ENCODE measurements at regions not wholly inside any gene's neighbourhood (a gene's known extent, or its start where the extent isn't known, plus 50 kb on each side); places are given as distances from the start of the nearest gene placed in this dataset.

GRCh38 chr16:82379551-82379950 is 209.5 kb upstream of the MPHOSPH6 start:
- Histone ChIP-seq H3K4me1 (ENCODE audit: control insufficient read depth in 2 of 2, insufficient read depth in 2 of 2, low read length in 1 of 2) (no peaks in the 10 kb centered on the region), H3K4me3 (ENCODE audit: low read depth in 1 of 2, low read length in 2 of 2) (no peak overlapping the region), H3K9me3 (ENCODE audit: control insufficient read depth in 2 of 2, insufficient read depth in 1 of 2, low read depth in 1 of 2, low read length in 1 of 2) (no peaks in the 10 kb centered on the region), H3K27me3 (ENCODE audit: control insufficient read depth in 1 of 2, insufficient read depth in 2 of 2, low read length in 2 of 2) (no peaks in the 10 kb centered on the region), H3K36me3 (ENCODE audit: control insufficient read depth in 2 of 2, insufficient read depth in 2 of 2, low read length in 1 of 2) (no peaks in the 10 kb centered on the region), H3K27ac (ENCODE audit: low read depth in 2 of 2, low read length in 1 of 2) (no peak overlapping the region)
- WGBS, 2 donors, result 87 to 88% methylated on average over 5 of the region's 5 CpGs

GRCh38 chr16:82373976-82374375 is 204.0 kb upstream of the MPHOSPH6 start:
- no peaks in the 10 kb centered on the region for H3K9me3 ChIP-seq (ENCODE audit: control insufficient read depth in 2 of 2, insufficient read depth in 1 of 2, low read depth in 1 of 2, low read length in 1 of 2)
- H3K36me3 ChIP-seq (ENCODE audit: control insufficient read depth in 2 of 2, insufficient read depth in 2 of 2, low read length in 1 of 2), result no peaks in the 10 kb centered on the region
- WGBS, 2 donors, result 43 to 55% methylated on average over 2 of the region's 2 CpGs
- no peak overlapping the region for H3K27ac ChIP-seq (ENCODE audit: low read depth in 2 of 2, low read length in 1 of 2)
- H3K4me3 ChIP-seq (ENCODE audit: low read depth in 1 of 2, low read length in 2 of 2), result no peak overlapping the region
- no peaks in the 10 kb centered on the region for H3K4me1 ChIP-seq (ENCODE audit: control insufficient read depth in 2 of 2, insufficient read depth in 2 of 2, low read length in 1 of 2)
- H3K27me3 ChIP-seq (ENCODE audit: control insufficient read depth in 1 of 2, insufficient read depth in 2 of 2, low read length in 2 of 2), result no peaks in the 10 kb centered on the region

GRCh38 chr16:82370282-82370681 is 200.3 kb upstream of the MPHOSPH6 start:
- Histone ChIP-seq H3K36me3 (ENCODE audit: control insufficient read depth in 2 of 2, insufficient read depth in 2 of 2, low read length in 1 of 2) (no peaks in the 10 kb centered on the region), H3K4me1 (ENCODE audit: control insufficient read depth in 2 of 2, insufficient read depth in 2 of 2, low read length in 1 of 2) (no peaks in the 10 kb centered on the region), H3K9me3 (ENCODE audit: control insufficient read depth in 2 of 2, insufficient read depth in 1 of 2, low read depth in 1 of 2, low read length in 1 of 2) (no peaks in the 10 kb centered on the region), H3K27me3 (ENCODE audit: control insufficient read depth in 1 of 2, insufficient read depth in 2 of 2, low read length in 2 of 2) (no peaks in the 10 kb centered on the region), H3K4me3 (ENCODE audit: low read depth in 1 of 2, low read length in 2 of 2) (no peak overlapping the region), H3K27ac (ENCODE audit: low read depth in 2 of 2, low read length in 1 of 2) (no peak overlapping the region)
- 93 to 100% methylated on average over 1 of the region's 1 CpG for WGBS, 2 donors

- Histone ChIP-seq H3K27ac (ENCODE audit: low read depth in 2 of 2, low read length in 1 of 2) (no peak overlapping the region), H3K4me3 (ENCODE audit: low read depth in 1 of 2, low read length in 2 of 2) (no peak overlapping the region), H3K4me1 (ENCODE audit: control insufficient read depth in 2 of 2, insufficient read depth in 2 of 2, low read length in 1 of 2) (no peaks in the 10 kb centered on the region), H3K9me3 (ENCODE audit: control insufficient read depth in 2 of 2, insufficient read depth in 1 of 2, low read depth in 1 of 2, low read length in 1 of 2) (no peaks in the 10 kb centered on the region), H3K36me3 (ENCODE audit: control insufficient read depth in 2 of 2, insufficient read depth in 2 of 2, low read length in 1 of 2) (no peaks in the 10 kb centered on the region), H3K27me3 (ENCODE audit: control insufficient read depth in 1 of 2, insufficient read depth in 2 of 2, low read length in 2 of 2) (no peaks in the 10 kb centered on the region)
Observed at GRCh38 chr16:82368041-82368440, 198.0 kb upstream of the MPHOSPH6 start.

GRCh38 chr16:82366462-82366861 is 196.4 kb upstream of the MPHOSPH6 start:
- no peak overlapping the region for H3K4me3 ChIP-seq (ENCODE audit: low read depth in 1 of 2, low read length in 2 of 2)
- no peaks in the 10 kb centered on the region for H3K9me3 ChIP-seq (ENCODE audit: control insufficient read depth in 2 of 2, insufficient read depth in 1 of 2, low read depth in 1 of 2, low read length in 1 of 2)
- no peaks in the 10 kb centered on the region for H3K27me3 ChIP-seq (ENCODE audit: control insufficient read depth in 1 of 2, insufficient read depth in 2 of 2, low read length in 2 of 2)
- H3K4me1 ChIP-seq (ENCODE audit: control insufficient read depth in 2 of 2, insufficient read depth in 2 of 2, low read length in 1 of 2), result no peaks in the 10 kb centered on the region
- WGBS, 2 donors, result 95 to 96% methylated on average over 2 of the region's 2 CpGs
- no peaks in the 10 kb centered on the region for H3K36me3 ChIP-seq (ENCODE audit: control insufficient read depth in 2 of 2, insufficient read depth in 2 of 2, low read length in 1 of 2)
- H3K27ac ChIP-seq (ENCODE audit: low read depth in 2 of 2, low read length in 1 of 2), result no peak overlapping the region

DNA sequence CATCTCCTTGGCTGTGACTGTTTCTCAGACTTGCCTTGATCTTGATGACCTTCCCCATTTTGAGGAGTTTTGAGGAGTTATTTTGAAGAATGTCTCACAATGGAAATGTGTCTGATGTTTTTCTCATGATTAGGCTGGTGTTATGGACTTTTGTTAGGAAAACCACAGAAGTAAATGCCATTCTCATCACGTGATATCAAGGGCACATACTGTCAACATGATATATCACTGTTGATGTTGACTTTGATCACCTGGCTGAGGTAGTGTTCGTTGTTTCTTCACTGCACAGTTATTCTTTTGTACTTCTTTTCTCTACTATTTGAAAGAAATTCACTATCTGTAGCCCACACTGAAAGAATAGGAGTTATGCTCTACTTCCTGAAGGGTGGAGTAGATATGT is 194.7 kb upstream of the MPHOSPH6 start:
- no peaks in the 10 kb centered on the region for H3K4me1 ChIP-seq (ENCODE audit: control insufficient read depth in 2 of 2, insufficient read depth in 2 of 2, low read length in 1 of 2)
- H3K27me3 ChIP-seq (ENCODE audit: control insufficient read depth in 1 of 2, insufficient read depth in 2 of 2, low read length in 2 of 2), result no peaks in the 10 kb centered on the region
- no peaks in the 10 kb centered on the region for H3K9me3 ChIP-seq (ENCODE audit: control insufficient read depth in 2 of 2, insufficient read depth in 1 of 2, low read depth in 1 of 2, low read length in 1 of 2)
- H3K4me3 ChIP-seq (ENCODE audit: low read depth in 1 of 2, low read length in 2 of 2), result no peak overlapping the region
- no peaks in the 10 kb centered on the region for H3K36me3 ChIP-seq (ENCODE audit: control insufficient read depth in 2 of 2, insufficient read depth in 2 of 2, low read length in 1 of 2)
- no peak overlapping the region for H3K27ac ChIP-seq (ENCODE audit: low read depth in 2 of 2, low read length in 1 of 2)
- 43 to 46% methylated on average over 2 of the region's 2 CpGs for WGBS, 2 donors

GRCh38 chr16:82363026-82363816 is 193.2 kb upstream of the MPHOSPH6 start:
- Histone ChIP-seq H3K27me3 (ENCODE audit: control insufficient read depth in 1 of 2, insufficient read depth in 2 of 2, low read length in 2 of 2) (no peaks in the 10 kb centered on the region), H3K36me3 (ENCODE audit: control insufficient read depth in 2 of 2, insufficient read depth in 2 of 2, low read length in 1 of 2) (no peaks in the 10 kb centered on the region), H3K27ac (ENCODE audit: low read depth in 2 of 2, low read length in 1 of 2) (no peak overlapping the region), H3K9me3 (ENCODE audit: control insufficient read depth in 2 of 2, insufficient read depth in 1 of 2, low read depth in 1 of 2, low read length in 1 of 2) (no peaks in the 10 kb centered on the region), H3K4me1 (ENCODE audit: control insufficient read depth in 2 of 2, insufficient read depth in 2 of 2, low read length in 1 of 2) (peaks cover 0 to 1% of the 10 kb centered on the region in 2 donors), H3K4me3 (ENCODE audit: low read depth in 1 of 2, low read length in 2 of 2) (no peak overlapping the region)
- WGBS, 2 donors, result 80 to 82% methylated on average over 11 of the region's 11 CpGs

GRCh38 chr16:82361885-82362284 is 191.9 kb upstream of the MPHOSPH6 start:
- H3K4me1 ChIP-seq (ENCODE audit: control insufficient read depth in 2 of 2, insufficient read depth in 2 of 2, low read length in 1 of 2), result peaks cover 0 to 4% of the 10 kb centered on the region in 2 donors
- no peak overlapping the region for H3K27ac ChIP-seq (ENCODE audit: low read depth in 2 of 2, low read length in 1 of 2)
- no peak overlapping the region for H3K4me3 ChIP-seq (ENCODE audit: low read depth in 1 of 2, low read length in 2 of 2)
- no peaks in the 10 kb centered on the region for H3K27me3 ChIP-seq (ENCODE audit: control insufficient read depth in 1 of 2, insufficient read depth in 2 of 2, low read length in 2 of 2)
- H3K9me3 ChIP-seq (ENCODE audit: control insufficient read depth in 2 of 2, insufficient read depth in 1 of 2, low read depth in 1 of 2, low read length in 1 of 2), result no peaks in the 10 kb centered on the region
- WGBS, 2 donors, result 85 to 94% methylated on average over 4 of the region's 4 CpGs
- H3K36me3 ChIP-seq (ENCODE audit: control insufficient read depth in 2 of 2, insufficient read depth in 2 of 2, low read length in 1 of 2), result no peaks in the 10 kb centered on the region

DNA sequence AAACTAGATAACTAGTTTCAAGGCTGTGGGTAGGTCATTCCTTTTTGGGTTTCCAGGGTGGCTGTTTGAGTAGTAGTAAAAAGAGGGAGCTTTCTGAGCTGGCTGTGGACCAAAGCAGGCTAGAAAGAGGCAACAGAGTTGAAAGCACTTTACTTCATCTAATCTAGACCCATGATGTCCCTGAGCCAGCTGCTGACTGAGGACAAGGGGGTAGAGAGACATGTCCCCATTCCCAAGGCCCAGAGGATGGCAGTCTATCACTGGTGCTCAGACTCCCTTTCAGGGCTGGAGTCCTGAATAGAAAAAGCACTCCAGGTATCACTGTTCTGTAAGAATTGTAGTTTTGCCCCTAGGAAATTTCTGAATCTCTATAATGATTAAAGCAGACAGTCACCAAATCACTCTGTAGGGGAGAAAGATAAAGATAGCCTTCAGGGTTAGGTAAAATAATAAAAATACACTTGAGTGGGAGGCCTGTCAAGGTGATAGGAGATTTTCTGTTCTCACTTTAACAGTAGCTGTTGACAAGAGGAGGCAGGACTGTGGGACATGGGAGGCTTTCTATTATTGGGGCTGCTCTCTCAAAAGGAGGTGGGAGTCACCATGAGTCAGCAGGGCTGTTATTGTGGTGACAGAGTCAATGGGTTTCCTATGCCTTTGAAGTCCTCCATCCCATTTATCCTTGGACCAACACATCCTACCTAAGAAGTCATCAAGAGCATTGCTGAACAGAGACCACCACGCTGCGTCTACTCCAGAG is 190.2 kb upstream of the MPHOSPH6 start:
- Histone ChIP-seq H3K36me3 (ENCODE audit: control insufficient read depth in 2 of 2, insufficient read depth in 2 of 2, low read length in 1 of 2) (no peaks in the 10 kb centered on the region), H3K4me1 (ENCODE audit: control insufficient read depth in 2 of 2, insufficient read depth in 2 of 2, low read length in 1 of 2) (peaks cover 0 to 4% of the 10 kb centered on the region in 2 donors), H3K27me3 (ENCODE audit: control insufficient read depth in 1 of 2, insufficient read depth in 2 of 2, low read length in 2 of 2) (no peaks in the 10 kb centered on the region), H3K4me3 (ENCODE audit: low read depth in 1 of 2, low read length in 2 of 2) (no peak overlapping the region), H3K9me3 (ENCODE audit: control insufficient read depth in 2 of 2, insufficient read depth in 1 of 2, low read depth in 1 of 2, low read length in 1 of 2) (no peaks in the 10 kb centered on the region), H3K27ac (ENCODE audit: low read depth in 2 of 2, low read length in 1 of 2) (no peak overlapping the region)
- WGBS, 2 donors, result 95 to 100% methylated on average over 2 of the region's 2 CpGs
